Activated naive CD8-positive, alpha-beta T cell treated with anti-CD3 and anti-CD28 coated beads for 36 hours (primary cell): ENCODE measurements at regions not wholly inside any gene's neighbourhood (a gene's known extent, or its start where the extent isn't known, plus 50 kb on each side); places are given as distances from the start of the nearest gene placed in this dataset.

ENCODE experiments used
- DNase-seq: peaks from one replicate; pipeline ENCODE4 v3.0.0; 2021
- H3K27ac Mint-ChIP-seq: one replicate; pipeline ENCODE4 v1.8.0; 2022; ENCODE audit warnings: mild to moderate bottlenecking, moderate library complexity, mixed read lengths
- H3K27me3 Mint-ChIP-seq: one replicate; pipeline ENCODE4 v1.8.0; 2022; ENCODE audit warnings: mild to moderate bottlenecking, mixed read lengths
- H3K36me3 Mint-ChIP-seq: one replicate; pipeline ENCODE4 v1.8.0; 2021; ENCODE audit warnings: mild to moderate bottlenecking, mixed read lengths
- H3K4me1 Mint-ChIP-seq: one replicate; pipeline ENCODE4 v1.8.0; 2021; ENCODE audit warnings: mixed read lengths
- H3K4me3 Mint-ChIP-seq: one replicate; pipeline ENCODE4 v1.8.0; 2022; ENCODE audit warnings: mild to moderate bottlenecking, moderate library complexity, mixed read lengths
- H3K9me3 Mint-ChIP-seq: one replicate; pipeline ENCODE4 v1.8.0; 2022; ENCODE audit warnings: mixed read lengths

DNA sequence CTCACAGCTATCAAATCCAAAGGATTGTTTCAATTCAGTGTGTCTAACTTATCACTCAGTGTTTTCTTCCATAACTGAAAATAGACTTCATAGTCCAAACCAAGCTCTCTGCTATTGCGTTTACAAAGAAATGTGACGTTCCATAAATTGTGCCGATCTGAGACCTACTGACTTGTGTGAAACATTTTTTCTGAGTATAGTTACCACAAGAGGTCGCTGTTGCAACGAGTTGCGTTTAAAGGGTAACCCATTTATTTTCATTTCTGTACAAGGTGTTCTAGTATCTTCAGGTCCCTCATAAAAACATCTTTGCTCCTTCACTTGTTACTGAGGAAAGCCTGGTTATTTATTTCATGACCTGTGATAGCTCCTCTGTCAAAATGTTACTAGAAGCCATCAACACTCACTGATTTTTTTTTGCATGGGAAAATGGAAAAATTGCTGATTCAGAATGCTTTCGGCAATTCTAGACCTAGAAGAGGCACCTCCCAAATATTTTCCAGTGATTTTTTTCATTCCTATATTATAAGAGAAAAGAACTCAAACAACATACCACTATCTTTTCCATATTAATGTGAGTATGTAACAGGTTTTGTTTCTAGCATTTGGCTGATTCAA is 60.9 kb upstream of the OR4E1 start:
- H3K4me1 Mint-ChIP-seq, result peaks cover 14% of the 10 kb centered on the region
- peak overlapping the region; percentile 43 for H3K27ac Mint-ChIP-seq
- peak overlapping the region; percentile 65 for H3K4me3 Mint-ChIP-seq
- DNase-seq, result no peak
- H3K36me3 Mint-ChIP-seq, result peaks cover 3% of the 10 kb centered on the region
- peaks cover 44% of the 10 kb centered on the region for H3K27me3 Mint-ChIP-seq
- no peaks in the 10 kb centered on the region for H3K9me3 Mint-ChIP-seq

DNA sequence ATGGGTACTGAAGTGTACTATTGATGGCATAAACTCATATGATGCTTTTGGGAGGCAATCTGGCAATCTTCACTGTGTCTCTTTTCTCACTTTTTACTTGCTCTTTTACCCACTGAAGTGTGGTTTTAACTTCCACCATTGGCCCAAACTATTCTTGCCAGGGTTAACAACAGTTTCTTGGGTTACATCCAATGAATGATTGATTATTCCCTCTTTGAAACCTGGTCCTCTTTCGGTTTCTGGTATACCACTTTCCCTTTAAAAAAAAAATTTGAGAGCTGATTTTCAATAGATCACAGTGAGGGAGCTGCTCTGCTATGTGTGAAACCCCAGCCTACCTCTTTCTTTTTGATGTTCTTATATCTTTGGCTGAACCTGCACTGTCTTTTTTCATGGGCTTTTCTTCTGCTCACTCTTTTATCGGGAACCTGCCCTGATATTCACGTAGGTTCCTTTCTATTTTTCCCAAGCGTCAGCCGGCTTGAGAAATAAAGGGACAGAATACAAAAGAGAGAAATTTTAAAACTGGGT is 56.1 kb upstream of the OR4E1 start:
- peaks cover 16% of the 10 kb centered on the region for H3K4me1 Mint-ChIP-seq
- H3K36me3 Mint-ChIP-seq, result no peaks in the 10 kb centered on the region
- DNase-seq, result no peak
- peak overlapping the region; percentile 81 for H3K27ac Mint-ChIP-seq
- H3K9me3 Mint-ChIP-seq, result no peaks in the 10 kb centered on the region
- peak overlapping the region; percentile 65 for H3K4me3 Mint-ChIP-seq
- H3K27me3 Mint-ChIP-seq, result peaks cover 30% of the 10 kb centered on the region

DNA sequence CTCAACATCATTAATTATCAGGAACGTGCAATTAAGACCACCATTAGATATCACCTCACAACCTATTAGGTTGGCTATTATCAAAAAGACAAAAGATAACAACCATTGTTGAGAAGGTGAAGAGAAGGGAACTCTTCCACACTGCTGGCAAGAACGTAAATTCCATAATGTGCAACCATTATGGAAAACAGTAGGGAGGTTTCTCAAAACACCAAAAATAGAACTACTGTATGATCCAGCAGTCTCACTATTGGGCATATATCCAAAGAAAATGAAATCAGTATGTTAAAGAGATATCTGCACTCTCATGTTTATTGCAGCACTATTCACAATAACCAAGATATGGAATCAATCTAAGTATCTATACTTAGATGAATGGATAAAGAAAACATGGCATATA is 51.6 kb upstream of the OR4E1 start:
- Mint-ChIP-seq H3K27me3 (peaks cover 41% of the 10 kb centered on the region), H3K9me3 (no peaks in the 10 kb centered on the region), H3K4me3 (no peak overlapping the region), H3K36me3 (no peaks in the 10 kb centered on the region), H3K27ac (no peak overlapping the region), H3K4me1 (peaks cover 8% of the 10 kb centered on the region)
- DNase-seq, result no peak

DNA sequence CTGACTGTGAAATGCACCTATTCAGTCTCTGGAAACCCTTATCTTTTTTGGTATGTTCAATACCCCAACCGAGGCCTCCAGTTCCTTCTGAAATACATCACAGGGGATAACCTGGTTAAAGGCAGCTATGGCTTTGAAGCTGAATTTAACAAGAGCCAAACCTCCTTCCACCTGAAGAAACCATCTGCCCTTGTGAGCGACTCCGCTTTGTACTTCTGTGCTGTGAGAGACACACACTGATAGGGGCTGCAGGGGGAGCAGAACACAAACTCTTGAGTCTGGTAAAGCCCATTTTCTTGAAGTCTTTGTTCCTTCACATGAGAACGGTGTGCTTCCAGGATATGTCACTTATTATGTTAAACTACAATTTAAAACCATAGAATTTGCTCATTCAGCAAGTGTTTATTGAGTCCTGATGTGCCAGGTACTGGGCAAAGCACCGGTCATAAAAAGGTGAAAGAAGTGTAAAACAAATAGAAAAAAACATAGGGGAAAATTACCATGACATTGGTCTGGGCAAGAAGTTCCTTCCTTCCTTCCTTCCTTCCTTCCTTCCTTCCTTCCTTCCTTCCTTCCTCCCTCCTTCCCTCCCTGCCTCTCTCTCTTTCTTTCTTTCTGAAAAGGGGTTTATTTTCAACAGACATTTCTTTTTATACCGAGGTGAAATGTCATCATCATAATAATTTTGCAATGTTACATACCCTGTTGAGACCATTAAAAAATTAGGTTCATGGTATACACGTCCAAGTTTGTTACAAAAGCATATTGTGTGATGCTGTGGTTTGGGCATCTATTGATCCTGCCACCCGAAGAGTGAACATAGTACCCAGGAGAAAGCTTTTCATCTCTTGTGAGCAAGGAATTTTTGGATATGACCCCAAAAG is 50.7 kb upstream of the OR4E1 start:
- Mint-ChIP-seq H3K27me3 (peaks cover 39% of the 10 kb centered on the region), H3K9me3 (no peaks in the 10 kb centered on the region), H3K27ac (peak overlapping the region; percentile 81), H3K4me3 (peak overlapping the region; percentile 80), H3K36me3 (no peaks in the 10 kb centered on the region), H3K4me1 (peaks cover 2% of the 10 kb centered on the region)
- no peak for DNase-seq

DNA sequence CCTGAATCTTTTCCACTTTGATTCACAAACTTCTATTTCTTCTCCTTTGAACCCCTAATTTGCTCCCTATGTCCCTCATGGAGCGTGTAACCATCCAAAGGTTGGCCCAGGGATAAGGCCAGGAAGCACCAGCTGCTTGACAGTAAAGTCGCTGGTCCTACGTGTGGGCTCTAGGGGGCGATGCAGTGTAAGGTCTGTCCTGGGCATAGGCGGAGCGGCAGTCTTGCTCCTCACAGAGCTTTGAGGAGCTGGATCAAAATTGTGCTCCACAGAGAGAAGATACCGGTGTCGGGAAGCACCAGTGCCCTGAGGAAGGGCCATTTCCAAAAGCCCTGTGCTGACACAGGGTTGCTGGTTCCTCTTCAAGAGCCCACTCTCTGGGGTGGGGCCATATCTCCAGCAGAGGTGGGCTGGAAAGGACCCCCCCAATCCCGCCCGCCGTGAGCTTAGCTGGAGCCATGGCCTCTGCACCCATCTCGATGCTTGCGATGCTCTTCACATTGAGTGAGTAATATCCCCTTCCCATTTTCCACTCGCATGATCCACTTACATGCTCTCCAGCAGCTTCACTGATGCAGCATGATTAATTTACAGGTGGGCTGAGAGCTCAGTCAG is 49.9 kb upstream of the OR4E1 start:
- Mint-ChIP-seq H3K27ac (peak overlapping the region; percentile 81), H3K9me3 (no peaks in the 10 kb centered on the region), H3K4me1 (no peaks in the 10 kb centered on the region), H3K36me3 (no peaks in the 10 kb centered on the region), H3K4me3 (peak overlapping the region; percentile 80), H3K27me3 (peaks cover 45% of the 10 kb centered on the region)
- peak; percentile 49 for DNase-seq
